Ishikawa (cell line): ENCODE measurements at regions not wholly inside any gene's neighbourhood (a gene's known extent, or its start where the extent isn't known, plus 50 kb on each side); places are given as distances from the start of the nearest gene placed in this dataset.

ENCODE experiments used
- CEBPB ChIP-seq: IDR thresholded peaks from 2 replicates; pipeline ENCODE4 v1.6.1; 2012
- CREB1 ChIP-seq: IDR thresholded peaks from 2 replicates; pipeline ENCODE4 v1.6.1; 2012; ENCODE audit warnings: low read depth
- EGR1 ChIP-seq: IDR thresholded peaks from 2 replicates; pipeline ENCODE4 v1.6.1; 2012
- EP300 ChIP-seq: IDR thresholded peaks from 2 replicates; pipeline ENCODE4 v1.6.1; 2012; ENCODE audit warnings: borderline replicate concordance
- FOXM1 ChIP-seq: IDR thresholded peaks from 2 replicates; pipeline ENCODE4 v1.6.1; 2012; ENCODE audit warnings: low read depth, borderline replicate concordance
- NFIC ChIP-seq: IDR thresholded peaks from 2 replicates; pipeline ENCODE4 v1.6.1; 2012
- RAD21 ChIP-seq: IDR thresholded peaks from 2 replicates; pipeline ENCODE4 v1.6.1; 2012; ENCODE audit warnings: low read depth
- REST ChIP-seq: IDR thresholded peaks from 2 replicates; pipeline ENCODE4 v1.6.1; 2012; ENCODE audit warnings: low read depth, mild to moderate bottlenecking
- TAF1 ChIP-seq: IDR thresholded peaks from 2 replicates; pipeline ENCODE4 v1.6.1; 2012; ENCODE audit warnings: low read depth, mild to moderate bottlenecking
- TCF12 ChIP-seq: IDR thresholded peaks from 2 replicates; pipeline ENCODE4 v1.6.1; 2012; ENCODE audit warnings: low read depth
- TEAD4 ChIP-seq: IDR thresholded peaks from 2 replicates; pipeline ENCODE4 v1.6.1; 2012
- YY1 ChIP-seq: IDR thresholded peaks from 2 replicates; pipeline ENCODE4 v1.6.1; 2012; ENCODE audit warnings: low read depth
- ZBTB7A ChIP-seq: IDR thresholded peaks from 2 replicates; pipeline ENCODE4 v1.6.1; 2012; ENCODE audit warnings: low read depth
- TF ChIP-seq, protein P1 (sequence below): IDR thresholded peaks from 2 replicates; pipeline ENCODE4 v1.6.1; 2012
- TF ChIP-seq, protein P2 (sequence below): IDR thresholded peaks from 2 replicates; pipeline ENCODE4 v1.6.1; 2012

- TF ChIP-seq YY1 (no peak), TCF12 (no peak), FOXM1 (no peak), EGR1 (no peak), RAD21 (no peak), REST (no peak), CREB1 (no peak), TAF1 (no peak), CEBPB (no peak), TEAD4 (no peak), ZBTB7A (no peak), NFIC (no peak), EP300 (no peak)
- TF ChIP-seq, protein P1, sequence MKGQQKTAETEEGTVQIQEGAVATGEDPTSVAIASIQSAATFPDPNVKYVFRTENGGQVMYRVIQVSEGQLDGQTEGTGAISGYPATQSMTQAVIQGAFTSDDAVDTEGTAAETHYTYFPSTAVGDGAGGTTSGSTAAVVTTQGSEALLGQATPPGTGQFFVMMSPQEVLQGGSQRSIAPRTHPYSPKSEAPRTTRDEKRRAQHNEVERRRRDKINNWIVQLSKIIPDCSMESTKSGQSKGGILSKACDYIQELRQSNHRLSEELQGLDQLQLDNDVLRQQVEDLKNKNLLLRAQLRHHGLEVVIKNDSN = no peak
- TF ChIP-seq, protein P2, sequence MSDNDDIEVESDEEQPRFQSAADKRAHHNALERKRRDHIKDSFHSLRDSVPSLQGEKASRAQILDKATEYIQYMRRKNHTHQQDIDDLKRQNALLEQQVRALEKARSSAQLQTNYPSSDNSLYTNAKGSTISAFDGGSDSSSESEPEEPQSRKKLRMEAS = no peak
These were observed 158.3 kb downstream of the SEC23A start for GRCh38 chr14:38944691-38945090.

DNA sequence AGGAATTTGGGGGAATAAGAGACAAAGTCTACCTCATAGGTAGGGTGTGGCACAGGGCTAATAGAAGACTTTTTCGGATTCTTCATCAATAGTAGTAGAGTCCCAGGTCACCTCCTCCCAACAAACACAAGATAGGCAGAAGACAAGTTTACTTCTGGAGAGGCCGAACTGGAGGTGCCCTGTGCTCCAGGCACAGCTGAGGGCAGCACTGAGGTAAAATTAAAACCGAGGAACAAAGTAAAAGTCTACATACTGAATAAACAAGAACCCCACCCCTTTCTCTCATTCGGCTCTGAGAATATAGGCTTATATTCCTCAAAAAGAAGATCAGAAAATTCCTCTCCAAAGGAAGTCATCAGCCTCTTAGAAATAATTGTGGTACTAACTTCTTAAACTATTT is 161.5 kb downstream of the SEC23A start:
- TF ChIP-seq TAF1 (no peak), REST (no peak), YY1 (no peak), TEAD4 (no peak), NFIC (no peak)
- TF ChIP-seq, protein P2 = no peak

DNA sequence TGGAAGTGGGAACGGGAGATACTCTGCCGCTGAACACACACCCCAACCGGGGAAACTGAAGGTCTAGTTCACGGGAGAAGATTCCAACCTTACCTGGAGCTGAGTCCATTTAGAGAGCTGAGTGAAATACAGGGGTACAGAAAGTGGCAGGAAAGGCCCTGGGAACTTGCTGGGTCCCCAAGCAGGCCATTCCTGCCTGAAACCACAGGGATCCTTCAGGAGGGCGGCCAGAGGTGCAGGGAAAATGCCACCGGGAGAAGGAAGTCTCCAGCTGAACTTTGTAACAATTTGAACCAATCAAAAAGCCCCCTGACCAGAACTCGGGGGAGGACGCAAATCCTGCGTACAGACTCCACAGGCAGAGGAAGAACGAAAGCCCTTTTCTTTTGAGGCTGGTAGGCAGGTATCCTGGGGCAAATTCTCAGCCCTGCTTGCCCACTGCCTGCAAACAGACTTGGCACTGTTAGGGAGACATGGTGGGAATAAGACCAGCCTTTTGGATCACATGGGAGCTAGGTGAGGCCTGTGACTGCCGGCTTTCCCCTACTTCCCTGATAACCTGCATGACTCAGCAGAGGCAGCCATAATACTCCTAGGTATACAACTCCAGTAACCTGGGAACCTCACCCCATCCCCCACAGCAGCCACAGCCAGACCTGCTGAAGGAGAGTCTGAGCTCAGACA is 170.9 kb downstream of the SEC23A start:
- TF ChIP-seq REST = no peak
- no peak for TF ChIP-seq CREB1
- TF ChIP-seq FOXM1 = no peak
- no peak for TF ChIP-seq EP300
- TF ChIP-seq, protein P2 = no peak
- no peak for TF ChIP-seq ZBTB7A
- no peak for TF ChIP-seq TEAD4
- TF ChIP-seq TCF12 = no peak
- TF ChIP-seq TAF1 = no peak
- no peak for TF ChIP-seq YY1
- TF ChIP-seq CEBPB = no peak
- TF ChIP-seq, protein P1 = no peak
- no peak for TF ChIP-seq EGR1
- no peak for TF ChIP-seq NFIC
- TF ChIP-seq RAD21 = no peak

DNA sequence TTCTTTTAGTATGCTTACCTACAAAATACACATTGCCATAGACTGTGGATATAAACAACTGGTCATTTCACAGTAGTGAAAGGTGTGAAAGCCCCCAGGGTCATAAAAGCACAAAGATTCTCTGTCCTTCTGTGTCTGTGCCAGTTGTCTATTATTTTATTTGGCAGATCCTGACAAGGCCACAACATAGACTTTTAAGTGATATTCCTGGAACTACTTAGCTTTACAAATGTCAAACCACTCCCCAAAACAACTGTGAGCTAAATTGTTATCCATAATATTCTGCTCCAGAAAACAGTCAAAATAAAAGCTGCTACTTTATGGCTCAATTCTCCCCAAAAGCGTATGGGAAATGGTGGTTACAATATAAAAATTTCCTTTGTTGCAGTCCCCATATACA is 172.1 kb downstream of the SEC23A start:
- TF ChIP-seq RAD21 (no peak), ZBTB7A (no peak), CREB1 (no peak), EP300 (no peak), TAF1 (no peak), TCF12 (no peak), YY1 (no peak), REST (no peak), FOXM1 (no peak), TEAD4 (no peak), EGR1 (no peak), CEBPB (no peak), NFIC (no peak)
- TF ChIP-seq, protein P1 = no peak
- TF ChIP-seq, protein P2 = no peak
